T-helper 9 cell (primary cell): ENCODE measurements at regions not wholly inside any gene's neighbourhood (a gene's known extent, or its start where the extent isn't known, plus 50 kb on each side); places are given as distances from the start of the nearest gene placed in this dataset.
A peak's percentile ranks its signal among the peaks of the same experiment; 100 is the strongest.

ENCODE experiments used
- DNase-seq: peaks from one replicate; pipeline ENCODE4 v3.0.0-alpha.2; 2020

- DNase-seq: no peak
Measured at GRCh38 chr5:99105216-99105615, 176.4 kb upstream of the CHD1 start.

- DNase-seq: no peak
Measured at GRCh38 chr5:99104538-99105132, 175.8 kb upstream of the CHD1 start.

DNA sequence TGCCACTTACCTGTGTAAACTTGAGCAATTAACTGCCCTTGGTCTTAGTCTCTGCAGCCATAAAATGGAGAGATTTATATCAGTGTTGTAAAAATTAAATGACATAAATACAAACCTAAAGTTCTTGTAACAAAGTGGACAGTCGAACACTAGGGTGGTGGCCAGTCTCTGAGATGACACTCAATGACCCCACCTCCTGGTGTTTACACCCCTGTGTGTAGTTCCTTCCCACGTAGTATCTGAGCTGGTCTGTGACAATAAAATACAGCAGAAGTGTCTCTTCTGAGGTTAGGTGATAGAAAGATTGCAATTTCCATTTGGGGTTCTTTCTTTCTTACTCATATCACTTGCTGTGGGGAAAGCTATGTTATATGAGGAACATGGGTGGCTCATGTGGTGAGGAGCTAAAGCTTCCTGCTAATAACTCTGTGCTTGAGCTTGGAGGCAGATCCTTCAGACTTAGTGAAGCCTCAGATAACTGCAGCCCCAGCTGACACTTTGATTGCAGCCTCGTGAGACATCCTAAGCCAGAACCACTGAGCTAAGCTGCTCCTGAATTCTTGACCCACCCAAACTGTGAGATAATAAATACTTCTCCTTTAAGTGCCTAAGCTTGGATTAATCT is 173.4 kb upstream of the CHD1 start:
- DNase-seq: no peak

- DNase-seq: no peak
Measured at GRCh38 chr5:99099691-99100090, 170.9 kb upstream of the CHD1 start.

DNA sequence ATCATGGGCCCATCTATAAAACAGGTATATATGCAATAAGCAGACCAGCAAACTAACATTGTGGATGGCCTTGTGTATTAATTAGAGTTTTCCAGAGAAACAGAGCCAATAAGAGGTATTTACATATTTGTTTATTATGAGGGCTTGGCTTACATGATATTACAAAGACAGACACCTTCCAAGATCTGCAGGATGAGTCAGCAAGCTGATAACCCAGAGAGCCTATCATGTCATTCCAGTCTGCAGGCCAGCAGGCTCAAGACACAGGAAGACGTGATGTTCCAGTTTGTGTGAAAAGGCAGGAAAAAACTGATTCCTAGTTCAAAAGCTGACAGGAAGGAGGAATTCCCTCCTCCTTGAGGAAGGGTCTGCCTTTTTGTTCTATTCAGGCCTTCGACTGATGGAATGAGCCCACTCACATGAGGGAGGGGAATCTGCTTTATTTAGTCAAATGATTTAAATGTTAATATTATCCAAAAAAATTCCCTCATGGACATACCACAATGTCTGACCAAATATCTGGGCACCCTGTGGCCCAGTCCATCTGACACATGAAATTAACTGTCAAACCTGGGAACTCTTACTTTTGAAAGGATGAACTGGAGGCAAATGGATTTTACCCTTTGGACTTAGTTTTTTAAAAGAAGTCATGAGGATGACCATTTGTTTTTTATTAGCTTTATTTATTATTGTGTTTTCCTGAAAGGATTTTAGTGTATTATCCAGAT is 161.2 kb upstream of the CHD1 start:
- DNase-seq: no peak

- DNase-seq: no peak
Measured at GRCh38 chr5:99088309-99088708, 159.5 kb upstream of the CHD1 start.

GRCh38 chr5:99083197-99083596 is 154.4 kb upstream of the CHD1 start:
- DNase-seq: no peak

DNA sequence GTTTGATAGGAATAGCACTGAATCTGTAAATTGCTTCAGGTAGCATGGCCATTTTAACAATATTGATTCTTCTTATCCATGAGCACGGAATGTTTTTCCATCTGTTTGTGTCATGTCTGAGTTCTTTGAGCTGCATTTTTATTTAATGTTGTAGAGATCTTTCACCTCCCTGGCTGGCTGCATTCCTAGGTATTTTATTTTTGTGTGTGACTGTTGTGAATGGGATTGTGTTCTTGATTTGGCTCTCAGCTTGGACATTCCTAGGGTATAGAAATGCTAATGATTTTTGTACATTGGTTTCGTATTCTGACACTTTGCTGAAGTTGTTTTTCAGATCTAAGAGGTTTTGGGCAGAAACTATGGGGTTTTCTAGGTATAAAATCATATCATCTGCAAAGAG is 152.9 kb upstream of the CHD1 start:
- no peak for DNase-seq

GRCh38 chr5:99076723-99077640 is 148.2 kb upstream of the CHD1 start:
- DNase-seq: no peak

DNA sequence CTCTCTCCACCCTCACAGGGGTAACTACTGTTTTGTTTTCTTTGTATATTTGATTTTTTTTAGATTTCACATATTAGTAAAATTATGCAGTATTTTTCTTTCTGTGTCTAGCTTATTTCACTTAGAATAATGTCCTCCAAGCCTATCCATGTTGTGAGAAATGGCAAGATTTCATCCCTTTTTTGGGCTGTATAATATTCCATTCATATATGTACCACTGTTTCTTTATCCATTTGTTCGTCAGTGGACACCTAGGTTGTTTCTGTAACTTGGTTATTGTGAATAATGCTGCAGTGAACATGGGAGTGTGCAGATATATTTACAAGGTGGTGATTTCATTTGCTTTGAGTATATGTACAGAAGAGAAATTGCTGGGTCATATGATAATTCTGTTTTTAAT is 144.0 kb upstream of the CHD1 start:
- no peak for DNase-seq

GRCh38 chr5:99070822-99071221 is 142.0 kb upstream of the CHD1 start:
- DNase-seq: no peak

- no peak for DNase-seq
Measured at GRCh38 chr5:99070362-99070761, 141.6 kb upstream of the CHD1 start.

DNA sequence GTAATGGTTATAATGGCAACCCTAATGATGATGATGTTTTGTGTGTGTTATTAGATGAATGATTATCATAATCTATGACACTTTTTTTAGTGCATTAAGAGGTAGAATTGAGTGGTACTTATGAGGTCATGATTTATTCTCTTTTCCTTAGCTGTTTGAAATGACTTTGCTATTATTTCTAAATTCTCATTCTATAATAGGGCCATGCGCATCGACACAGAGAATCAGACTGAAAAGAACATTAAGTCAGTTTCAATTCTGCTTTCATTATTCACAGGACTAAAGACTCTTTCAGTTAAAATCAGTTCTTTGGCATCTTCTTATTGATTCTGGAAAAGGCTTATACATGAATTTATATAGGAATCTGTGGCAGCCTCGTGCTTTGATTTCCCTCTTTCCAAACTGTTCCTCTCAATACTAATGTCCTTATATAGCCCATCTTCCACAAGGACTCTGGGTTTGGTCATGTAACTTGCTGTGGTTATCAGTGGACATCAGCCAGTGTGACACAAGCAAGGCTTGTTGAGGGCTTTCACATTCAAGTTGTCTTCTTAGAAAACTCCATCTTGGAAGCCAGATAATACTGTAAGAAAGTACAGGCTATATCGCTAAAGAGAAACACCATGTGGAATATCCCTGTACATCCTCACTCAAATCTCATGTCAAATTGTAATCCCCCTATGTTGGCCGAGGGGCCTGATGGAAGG is 140.3 kb upstream of the CHD1 start:
- no peak for DNase-seq

GRCh38 chr5:99063737-99064136 is 134.9 kb upstream of the CHD1 start:
- DNase-seq: no peak

DNA sequence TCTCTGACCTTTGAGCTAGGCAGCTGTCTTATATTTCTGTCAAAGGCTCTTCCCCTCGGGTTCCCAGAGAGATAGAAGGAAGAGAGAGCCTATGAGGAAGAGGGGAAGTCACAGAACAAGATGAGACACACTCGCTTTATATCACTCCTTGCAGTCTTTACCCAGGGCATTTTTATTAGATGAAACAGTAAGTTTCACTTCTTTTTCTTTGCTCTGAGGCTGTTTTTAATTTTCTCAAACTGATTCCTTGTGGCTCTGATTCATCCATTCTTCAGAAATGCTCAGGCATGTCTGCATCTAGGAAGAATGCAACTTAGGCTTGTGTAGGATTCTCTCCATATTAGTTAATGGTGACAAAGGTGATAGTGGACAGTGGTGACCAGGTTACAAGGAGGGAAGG is 132.9 kb upstream of the CHD1 start:
- DNase-seq: no peak

- DNase-seq: no peak
Measured at GRCh38 chr5:99061299-99061698, 132.5 kb upstream of the CHD1 start.

DNA sequence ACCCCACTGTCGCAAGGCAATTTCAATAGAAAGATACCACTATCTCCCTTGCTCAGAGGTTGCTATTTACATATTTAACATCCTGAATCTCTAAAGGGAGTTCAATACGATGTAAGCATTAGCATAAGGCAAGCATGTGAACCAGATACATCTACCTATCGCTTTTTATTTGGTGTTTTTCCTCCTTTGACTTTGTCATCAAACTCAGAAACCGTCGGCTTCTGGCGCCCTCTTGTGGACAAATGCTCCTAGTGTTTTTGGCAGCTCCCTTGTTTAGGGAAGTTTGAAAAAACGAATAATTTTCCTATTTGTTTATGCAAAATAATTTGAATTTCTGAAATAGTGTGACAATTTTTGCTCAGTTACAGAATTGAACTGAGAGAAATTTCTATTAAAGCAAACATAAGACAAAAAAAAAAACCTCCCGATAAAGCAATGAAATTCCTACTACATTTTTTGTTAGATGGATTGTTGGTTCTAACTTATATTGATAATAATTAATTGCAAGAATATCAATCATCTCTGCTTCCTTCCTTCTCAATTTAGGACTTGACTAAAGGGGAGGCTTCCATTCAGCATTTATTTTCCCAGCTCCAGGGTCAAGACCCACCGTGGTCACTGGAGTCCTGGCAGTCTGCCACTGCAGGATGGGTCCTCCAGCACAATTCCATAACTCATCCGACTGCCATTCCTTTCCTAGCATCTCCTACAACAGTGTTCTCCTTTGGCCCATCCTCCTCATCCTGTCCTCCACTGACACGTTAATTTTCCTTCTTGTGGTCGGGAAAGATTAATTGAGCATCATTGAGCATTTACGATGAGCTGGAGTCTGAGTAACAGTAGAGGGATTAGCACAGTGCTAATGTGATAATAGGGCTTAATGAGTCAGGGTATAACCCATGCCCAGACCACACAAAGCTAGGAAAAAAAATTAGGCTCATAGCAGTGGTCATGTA is 131.8 kb upstream of the CHD1 start:
- peak; percentile 90 for DNase-seq

GRCh38 chr5:99059685-99060084 is 130.9 kb upstream of the CHD1 start:
- no peak for DNase-seq

- DNase-seq: no peak
Measured at GRCh38 chr5:99058466-99058865, 129.7 kb upstream of the CHD1 start.

- no peak for DNase-seq
Measured at GRCh38 chr5:99054972-99055371, 126.2 kb upstream of the CHD1 start.

DNA sequence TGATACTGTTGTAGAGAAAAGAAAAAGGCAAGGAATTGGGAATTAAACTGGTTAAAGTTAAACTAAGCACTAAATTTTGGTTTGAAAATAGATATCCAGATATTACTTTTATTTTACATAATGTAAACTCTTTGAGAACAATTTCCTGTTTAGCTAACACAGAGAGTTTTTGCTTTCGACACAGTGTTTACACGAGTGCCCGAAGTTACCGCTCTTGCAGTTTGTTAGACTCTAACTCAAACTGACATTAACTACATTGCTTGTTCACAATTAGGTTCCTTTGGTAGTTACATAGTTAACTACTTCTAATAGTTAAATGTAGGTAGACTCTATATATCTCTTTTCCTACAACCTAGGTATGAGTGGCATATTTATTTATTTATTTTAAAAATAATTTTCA is 117.1 kb upstream of the CHD1 start:
- DNase-seq: no peak
